IMR-90 (cell line): ENCODE measurements at regions not wholly inside any gene's neighbourhood (a gene's known extent, or its start where the extent isn't known, plus 50 kb on each side); places are given as distances from the start of the nearest gene placed in this dataset.

Experiments used
- BHLHE40 ChIP-seq: fragments of 150-350 bp; IDR thresholded peaks from 2 replicates; pipeline ENCODE4 v1.6.1; 2016; ENCODE audit warnings: mild to moderate bottlenecking, low read depth, low read length
- CHD1 ChIP-seq: IDR thresholded peaks from 2 replicates; pipeline ENCODE4 v1.6.1; 2012; ENCODE audit warnings: low read depth, low read length, improper control_type of control experiment
- POLR2A ChIP-seq: IDR thresholded peaks from 2 replicates; pipeline ENCODE4 v1.6.1; 2012; ENCODE audit warnings: mild to moderate bottlenecking, low read depth, low read length
- RAD21 ChIP-seq: IDR thresholded peaks from 2 replicates; pipeline ENCODE4 v1.6.1; 2012; ENCODE audit warnings: low read length, improper control_type of control experiment
- RCOR1 ChIP-seq: IDR thresholded peaks from 2 replicates; pipeline ENCODE4 v1.6.1; 2012; ENCODE audit warnings: mild to moderate bottlenecking, low read length, improper control_type of control experiment; ENCODE audit not compliant: insufficient replicate concordance
- RFX5 ChIP-seq: IDR thresholded peaks from 2 replicates; pipeline ENCODE4 v1.8.0; 2012; ENCODE audit warnings: low read depth, mild to moderate bottlenecking, low read length, moderate library complexity
- TF ChIP-seq, protein P1 (sequence below): conservative IDR thresholded peaks from 2 replicates; pipeline ENCODE4 v1.5.1; 2012; ENCODE audit warnings: mild to moderate bottlenecking, low read depth, low read length, improper control_type of control experiment
- TF ChIP-seq, protein P2 (sequence below): fragments of 150-350 bp; IDR thresholded peaks from 2 replicates; pipeline ENCODE4 v1.6.1; 2016; ENCODE audit warnings: low read depth, mild to moderate bottlenecking, low read length, moderate library complexity, borderline replicate concordance
- TF ChIP-seq, protein P3 (sequence below): fragments of 150-350 bp; IDR thresholded peaks from 2 replicates; pipeline ENCODE4 v1.6.1; 2017; ENCODE audit warnings: mild to moderate bottlenecking, antibody characterized with exemption, low read length, low read depth

DNA sequence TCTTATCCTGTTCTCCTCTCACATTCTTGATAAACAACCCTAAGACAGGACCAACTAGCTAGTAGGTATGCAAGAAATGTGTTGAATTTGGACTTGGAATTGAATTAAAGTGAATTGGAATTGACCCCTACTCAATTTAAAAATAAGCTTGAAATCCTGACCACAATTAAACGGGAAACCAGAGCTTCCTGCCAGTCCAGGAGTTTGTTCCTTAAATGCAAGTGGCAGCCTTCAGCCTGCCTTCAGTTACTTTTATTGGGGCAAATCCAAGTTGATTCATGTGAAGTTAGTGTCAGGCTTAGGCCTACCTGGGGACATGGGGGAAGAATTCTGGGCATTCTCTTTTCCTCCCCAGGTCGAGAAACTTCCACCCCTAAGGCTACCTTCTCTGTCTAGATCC lies 457.6 kb downstream of the BCL11A start:
- TF ChIP-seq, protein P1, sequence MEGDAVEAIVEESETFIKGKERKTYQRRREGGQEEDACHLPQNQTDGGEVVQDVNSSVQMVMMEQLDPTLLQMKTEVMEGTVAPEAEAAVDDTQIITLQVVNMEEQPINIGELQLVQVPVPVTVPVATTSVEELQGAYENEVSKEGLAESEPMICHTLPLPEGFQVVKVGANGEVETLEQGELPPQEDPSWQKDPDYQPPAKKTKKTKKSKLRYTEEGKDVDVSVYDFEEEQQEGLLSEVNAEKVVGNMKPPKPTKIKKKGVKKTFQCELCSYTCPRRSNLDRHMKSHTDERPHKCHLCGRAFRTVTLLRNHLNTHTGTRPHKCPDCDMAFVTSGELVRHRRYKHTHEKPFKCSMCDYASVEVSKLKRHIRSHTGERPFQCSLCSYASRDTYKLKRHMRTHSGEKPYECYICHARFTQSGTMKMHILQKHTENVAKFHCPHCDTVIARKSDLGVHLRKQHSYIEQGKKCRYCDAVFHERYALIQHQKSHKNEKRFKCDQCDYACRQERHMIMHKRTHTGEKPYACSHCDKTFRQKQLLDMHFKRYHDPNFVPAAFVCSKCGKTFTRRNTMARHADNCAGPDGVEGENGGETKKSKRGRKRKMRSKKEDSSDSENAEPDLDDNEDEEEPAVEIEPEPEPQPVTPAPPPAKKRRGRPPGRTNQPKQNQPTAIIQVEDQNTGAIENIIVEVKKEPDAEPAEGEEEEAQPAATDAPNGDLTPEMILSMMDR, result no peak
- TF ChIP-seq POLR2A (no peak), CHD1 (no peak), RAD21 (no peak), BHLHE40 (no peak), RFX5 (no peak), RCOR1 (no peak)
- TF ChIP-seq, protein P2, sequence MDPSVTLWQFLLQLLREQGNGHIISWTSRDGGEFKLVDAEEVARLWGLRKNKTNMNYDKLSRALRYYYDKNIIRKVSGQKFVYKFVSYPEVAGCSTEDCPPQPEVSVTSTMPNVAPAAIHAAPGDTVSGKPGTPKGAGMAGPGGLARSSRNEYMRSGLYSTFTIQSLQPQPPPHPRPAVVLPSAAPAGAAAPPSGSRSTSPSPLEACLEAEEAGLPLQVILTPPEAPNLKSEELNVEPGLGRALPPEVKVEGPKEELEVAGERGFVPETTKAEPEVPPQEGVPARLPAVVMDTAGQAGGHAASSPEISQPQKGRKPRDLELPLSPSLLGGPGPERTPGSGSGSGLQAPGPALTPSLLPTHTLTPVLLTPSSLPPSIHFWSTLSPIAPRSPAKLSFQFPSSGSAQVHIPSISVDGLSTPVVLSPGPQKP, result no peak
- TF ChIP-seq, protein P3, sequence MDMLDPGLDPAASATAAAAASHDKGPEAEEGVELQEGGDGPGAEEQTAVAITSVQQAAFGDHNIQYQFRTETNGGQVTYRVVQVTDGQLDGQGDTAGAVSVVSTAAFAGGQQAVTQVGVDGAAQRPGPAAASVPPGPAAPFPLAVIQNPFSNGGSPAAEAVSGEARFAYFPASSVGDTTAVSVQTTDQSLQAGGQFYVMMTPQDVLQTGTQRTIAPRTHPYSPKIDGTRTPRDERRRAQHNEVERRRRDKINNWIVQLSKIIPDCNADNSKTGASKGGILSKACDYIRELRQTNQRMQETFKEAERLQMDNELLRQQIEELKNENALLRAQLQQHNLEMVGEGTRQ, result no peak
